ENCODE measurements at regions not wholly inside any gene's neighbourhood (a gene's known extent, or its start where the extent isn't known, plus 50 kb on each side); places are given as distances from the start of the nearest gene placed in this dataset.

DNA sequence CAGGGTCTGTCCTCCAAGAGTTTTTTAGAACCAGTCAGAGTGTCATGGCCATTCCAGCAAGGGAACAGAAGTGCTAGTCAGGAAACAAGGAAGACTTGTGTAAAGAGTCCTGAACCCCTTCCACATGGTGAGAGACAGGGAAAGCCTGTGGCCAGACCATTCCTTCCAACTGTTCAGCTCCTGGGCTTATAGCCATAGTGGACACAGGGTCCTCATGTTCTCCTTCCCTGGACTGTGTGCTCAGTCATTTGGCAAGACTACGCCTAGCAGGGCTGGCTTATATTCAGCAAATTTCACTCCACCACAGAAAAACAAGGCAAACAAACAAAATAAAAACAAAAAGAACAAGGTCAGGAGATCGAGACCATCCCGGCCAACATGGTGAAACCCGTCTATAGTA lies 60.5 kb downstream of the NRN1 start:
- TF ChIP-seq, protein P1, sequence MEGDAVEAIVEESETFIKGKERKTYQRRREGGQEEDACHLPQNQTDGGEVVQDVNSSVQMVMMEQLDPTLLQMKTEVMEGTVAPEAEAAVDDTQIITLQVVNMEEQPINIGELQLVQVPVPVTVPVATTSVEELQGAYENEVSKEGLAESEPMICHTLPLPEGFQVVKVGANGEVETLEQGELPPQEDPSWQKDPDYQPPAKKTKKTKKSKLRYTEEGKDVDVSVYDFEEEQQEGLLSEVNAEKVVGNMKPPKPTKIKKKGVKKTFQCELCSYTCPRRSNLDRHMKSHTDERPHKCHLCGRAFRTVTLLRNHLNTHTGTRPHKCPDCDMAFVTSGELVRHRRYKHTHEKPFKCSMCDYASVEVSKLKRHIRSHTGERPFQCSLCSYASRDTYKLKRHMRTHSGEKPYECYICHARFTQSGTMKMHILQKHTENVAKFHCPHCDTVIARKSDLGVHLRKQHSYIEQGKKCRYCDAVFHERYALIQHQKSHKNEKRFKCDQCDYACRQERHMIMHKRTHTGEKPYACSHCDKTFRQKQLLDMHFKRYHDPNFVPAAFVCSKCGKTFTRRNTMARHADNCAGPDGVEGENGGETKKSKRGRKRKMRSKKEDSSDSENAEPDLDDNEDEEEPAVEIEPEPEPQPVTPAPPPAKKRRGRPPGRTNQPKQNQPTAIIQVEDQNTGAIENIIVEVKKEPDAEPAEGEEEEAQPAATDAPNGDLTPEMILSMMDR (IDR thresholded peaks at IDR 0.05), result no peak
- TF ChIP-seq NRF1 (IDR thresholded peaks at IDR 0.05; ENCODE audit: low read depth, low read length) (no peak), JUND (IDR thresholded peaks at IDR 0.05) (no peak), FOXJ3 (CRISPR knock-in tag; IDR thresholded peaks at IDR 0.05) (no peak), TEAD4 (IDR thresholded peaks at IDR 0.05; ENCODE audit: borderline replicate concordance, insufficient read depth) (no peak), MXI1 (IDR thresholded peaks at IDR 0.05; ENCODE audit: low read depth, low read length) (no peak), SIN3A (IDR thresholded peaks at IDR 0.05; ENCODE audit: borderline replicate concordance, low read depth, low read length) (no peak), POLR2AphosphoS5 (IDR thresholded peaks at IDR 0.05; ENCODE audit: low read depth, low read length) (no peak), TAF1 (IDR thresholded peaks at IDR 0.05; ENCODE audit: borderline replicate concordance, low read depth, low read length) (no peak), RCOR1 (IDR thresholded peaks at IDR 0.05; ENCODE audit: low read length) (no peak), RFX5 (IDR thresholded peaks at IDR 0.05; ENCODE audit: low read length) (no peak)
- TF ChIP-seq, protein P2, sequence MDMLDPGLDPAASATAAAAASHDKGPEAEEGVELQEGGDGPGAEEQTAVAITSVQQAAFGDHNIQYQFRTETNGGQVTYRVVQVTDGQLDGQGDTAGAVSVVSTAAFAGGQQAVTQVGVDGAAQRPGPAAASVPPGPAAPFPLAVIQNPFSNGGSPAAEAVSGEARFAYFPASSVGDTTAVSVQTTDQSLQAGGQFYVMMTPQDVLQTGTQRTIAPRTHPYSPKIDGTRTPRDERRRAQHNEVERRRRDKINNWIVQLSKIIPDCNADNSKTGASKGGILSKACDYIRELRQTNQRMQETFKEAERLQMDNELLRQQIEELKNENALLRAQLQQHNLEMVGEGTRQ (IDR thresholded peaks at IDR 0.05; ENCODE audit: borderline replicate concordance, low read depth, low read length), result no peak
- TF ChIP-seq, protein P3, sequence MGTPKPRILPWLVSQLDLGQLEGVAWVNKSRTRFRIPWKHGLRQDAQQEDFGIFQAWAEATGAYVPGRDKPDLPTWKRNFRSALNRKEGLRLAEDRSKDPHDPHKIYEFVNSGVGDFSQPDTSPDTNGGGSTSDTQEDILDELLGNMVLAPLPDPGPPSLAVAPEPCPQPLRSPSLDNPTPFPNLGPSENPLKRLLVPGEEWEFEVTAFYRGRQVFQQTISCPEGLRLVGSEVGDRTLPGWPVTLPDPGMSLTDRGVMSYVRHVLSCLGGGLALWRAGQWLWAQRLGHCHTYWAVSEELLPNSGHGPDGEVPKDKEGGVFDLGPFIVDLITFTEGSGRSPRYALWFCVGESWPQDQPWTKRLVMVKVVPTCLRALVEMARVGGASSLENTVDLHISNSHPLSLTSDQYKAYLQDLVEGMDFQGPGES (IDR thresholded peaks at IDR 0.05; ENCODE audit: low read depth, low read length), result no peak
- TF ChIP-seq, protein P4, sequence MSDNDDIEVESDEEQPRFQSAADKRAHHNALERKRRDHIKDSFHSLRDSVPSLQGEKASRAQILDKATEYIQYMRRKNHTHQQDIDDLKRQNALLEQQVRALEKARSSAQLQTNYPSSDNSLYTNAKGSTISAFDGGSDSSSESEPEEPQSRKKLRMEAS (IDR thresholded peaks at IDR 0.05; ENCODE audit: low read depth), result no peak

Data from SK-N-SH (cell line).